ENCODE measurements at regions not wholly inside any gene's neighbourhood (a gene's known extent, or its start where the extent isn't known, plus 50 kb on each side); places are given as distances from the start of the nearest gene placed in this dataset.

- ATAC-seq (no peak), DNase-seq (no peak)
These were observed 256.8 kb upstream of the GRAMD2B start for GRCh38 chr5:126166368-126166767.

- ATAC-seq (no peak), DNase-seq (no peak)
These were observed 254.4 kb upstream of the GRAMD2B start for GRCh38 chr5:126168785-126169184.

- ATAC-seq (no peak), DNase-seq (no peak)
These were observed 251.3 kb upstream of the GRAMD2B start for GRCh38 chr5:126171916-126172315.

- no peak for DNase-seq
- no peak for ATAC-seq
These were observed 250.4 kb upstream of the GRAMD2B start for GRCh38 chr5:126172812-126173211.

- ATAC-seq, result no peak
- DNase-seq, result no peak
These were observed 244.7 kb upstream of the GRAMD2B start for GRCh38 chr5:126178521-126178920.

- DNase-seq (no peak), ATAC-seq (no peak)
These were observed 240.1 kb upstream of the GRAMD2B start for GRCh38 chr5:126182971-126183695.

- DNase-seq (no peak), ATAC-seq (no peak)
These were observed 238.7 kb upstream of the GRAMD2B start for GRCh38 chr5:126184474-126184873.

GRCh38 chr5:126186210-126186609, 237.0 kb upstream of the GRAMD2B start:
- ATAC-seq (no peak), DNase-seq (no peak)

GRCh38 chr5:126188804-126189203, 234.4 kb upstream of the GRAMD2B start:
- ATAC-seq (no peak), DNase-seq (no peak)

GRCh38 chr5:126189231-126189630, 234.0 kb upstream of the GRAMD2B start:
- DNase-seq (no peak), ATAC-seq (no peak)

GRCh38 chr5:126189862-126190261, 233.3 kb upstream of the GRAMD2B start:
- ATAC-seq, result no peak
- DNase-seq, result no peak

- DNase-seq (no peak), ATAC-seq (no peak)
These were observed 231.0 kb upstream of the GRAMD2B start for GRCh38 chr5:126192226-126192625.

- no peak for DNase-seq
- no peak for ATAC-seq
These were observed 227.7 kb upstream of the GRAMD2B start for GRCh38 chr5:126195410-126196100.

GRCh38 chr5:126198531-126198930, 224.7 kb upstream of the GRAMD2B start:
- DNase-seq (no peak), ATAC-seq (no peak)

GRCh38 chr5:126199467-126199866, 223.7 kb upstream of the GRAMD2B start:
- ATAC-seq (no peak), DNase-seq (no peak)

GRCh38 chr5:126208691-126209090, 214.5 kb upstream of the GRAMD2B start:
- ATAC-seq (no peak), DNase-seq (no peak)

- DNase-seq (no peak), ATAC-seq (no peak)
These were observed 212.3 kb upstream of the GRAMD2B start for GRCh38 chr5:126210955-126211354.

- no peak for ATAC-seq
- no peak for DNase-seq
These were observed 203.6 kb upstream of the GRAMD2B start for GRCh38 chr5:126219616-126220015.

GRCh38 chr5:126220725-126221124, 202.5 kb upstream of the GRAMD2B start:
- ATAC-seq (no peak), DNase-seq (no peak)

- no peak for ATAC-seq
These were observed 194.3 kb upstream of the GRAMD2B start for GRCh38 chr5:126228934-126229333.

GRCh38 chr5:126233256-126233655, 190.0 kb upstream of the GRAMD2B start:
- no peak for ATAC-seq

More at GRCh38 chr5:126228934-126229333, 194.3 kb upstream of the GRAMD2B start:
- no peak for DNase-seq

GRCh38 chr5:126234563-126235195, 188.5 kb upstream of the GRAMD2B start:
- ATAC-seq (no peak), DNase-seq (no peak)

More at GRCh38 chr5:126233256-126233655, 190.0 kb upstream of the GRAMD2B start:
- no peak for DNase-seq

- DNase-seq, result no peak
- ATAC-seq, result no peak
These were observed 187.6 kb upstream of the GRAMD2B start for GRCh38 chr5:126235628-126236027.

All from stimulated activated naive CD8-positive, alpha-beta T cell treated with anti-CD3 and anti-CD28 coated beads, Interleukin-15, Interleukin-2, amounts not matched to agents 100 U/mL and 50 U/mL, for 24 hours (primary cell).